Fibroblast of lung (primary cell): ENCODE measurements at regions not wholly inside any gene's neighbourhood (a gene's known extent, or its start where the extent isn't known, plus 50 kb on each side); places are given as distances from the start of the nearest gene placed in this dataset.

Experiments used
- CTCF ChIP-seq, 2 donors: IDR thresholded peaks in 1 of 2; conservative IDR thresholded peaks in 1 of 2; 1 replicate in 1 of 2; 2 replicates in 1 of 2; pipeline ENCODE4 v1.5.1; 2011 to 2012; ENCODE audit warnings: low read length in 2 of 2, control low read depth in 1 of 2, inconsistent platforms in 1 of 2, low read depth in 1 of 2, mild to moderate bottlenecking in 1 of 2
- EZH2 ChIP-seq: IDR thresholded peaks from 2 replicates; pipeline ENCODE4 v1.5.1; 2012; ENCODE audit warnings: low read length, control low read depth, mild to moderate bottlenecking; ENCODE audit errors: missing control alignments

- no peak for TF ChIP-seq CTCF (conservative IDR thresholded peaks at IDR 0.05 in 1 of 2, IDR thresholded peaks at IDR 0.05 in 1 of 2; ENCODE audit: low read depth in 1 of 2, low read length in 2 of 2)
- no peak for TF ChIP-seq EZH2
Observed at GRCh38 chr7:8991159-8991558, 557.8 kb downstream of the NXPH1 start.
